ENCODE measurements at regions not wholly inside any gene's neighbourhood (a gene's known extent, or its start where the extent isn't known, plus 50 kb on each side); places are given as distances from the start of the nearest gene placed in this dataset.

DNA sequence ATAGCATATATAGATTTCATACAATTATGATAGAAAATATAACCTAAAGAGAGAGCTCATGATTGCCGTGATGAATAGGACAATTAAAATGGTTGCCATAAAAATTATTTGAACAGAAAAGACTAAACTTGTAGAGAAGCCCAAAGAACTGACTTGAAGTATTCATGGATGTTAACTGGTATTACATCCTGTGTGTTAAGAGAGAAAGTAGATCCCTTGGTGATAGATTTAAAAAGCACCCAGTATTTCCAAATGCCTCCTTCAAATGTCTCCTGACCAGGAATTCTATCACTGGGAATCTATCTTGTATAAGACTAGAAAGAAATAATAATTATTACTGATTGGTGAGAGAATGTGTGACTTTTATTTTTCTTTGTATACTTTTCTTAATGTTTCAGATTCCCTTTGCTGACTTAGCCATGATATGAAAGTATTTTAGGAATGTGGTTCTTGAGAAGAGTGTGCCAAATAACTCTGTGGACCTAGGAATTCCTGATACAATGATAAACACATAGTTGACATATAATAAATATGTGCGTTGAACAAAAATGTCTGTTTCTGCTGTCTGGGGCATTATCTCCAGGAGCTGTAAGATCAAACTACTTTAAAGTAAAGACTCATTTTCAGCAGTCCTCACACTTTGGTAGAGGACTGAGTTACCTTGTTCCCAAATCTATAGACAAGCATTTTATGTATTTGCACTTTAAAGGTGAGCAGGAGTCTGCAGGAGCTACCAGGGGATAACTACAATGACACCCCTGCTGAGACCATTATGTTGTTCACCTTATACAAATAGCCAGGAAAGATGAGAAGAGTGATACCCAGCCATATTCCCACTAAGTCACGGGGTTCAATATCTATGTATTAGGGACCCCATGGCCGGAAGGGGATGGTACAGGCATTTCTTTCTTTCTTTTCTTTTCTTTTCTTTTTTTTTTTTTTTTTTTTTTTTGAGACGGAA lies 211.1 kb upstream of the TLE4 start:
- Mint-ChIP-seq H3K27me3 (peaks cover 14% of the 10 kb centered on the region), H3K9me3 (no peaks in the 10 kb centered on the region), H3K27ac (no peak overlapping the region), H3K36me3 (no peaks in the 10 kb centered on the region), H3K4me1 (no peaks in the 10 kb centered on the region), H3K4me3 (no peak overlapping the region)

GRCh38 chr9:79362100-79363081 lies 209.4 kb upstream of the TLE4 start:
- Mint-ChIP-seq H3K4me1 (no peaks in the 10 kb centered on the region), H3K9me3 (no peaks in the 10 kb centered on the region), H3K36me3 (no peaks in the 10 kb centered on the region), H3K27me3 (peaks cover 14% of the 10 kb centered on the region), H3K4me3 (no peak overlapping the region), H3K27ac (no peak overlapping the region)

- Mint-ChIP-seq H3K36me3 (no peaks in the 10 kb centered on the region), H3K4me1 (no peaks in the 10 kb centered on the region), H3K9me3 (no peaks in the 10 kb centered on the region), H3K27ac (no peak overlapping the region), H3K4me3 (no peak overlapping the region), H3K27me3 (peaks cover 4% of the 10 kb centered on the region)
Observed at GRCh38 chr9:79369676-79370075, 202.1 kb upstream of the TLE4 start.

- H3K36me3 Mint-ChIP-seq, result no peaks in the 10 kb centered on the region
- H3K4me1 Mint-ChIP-seq, result no peaks in the 10 kb centered on the region
- peaks cover 4% of the 10 kb centered on the region for H3K27me3 Mint-ChIP-seq
- H3K27ac Mint-ChIP-seq, result no peak overlapping the region
- H3K4me3 Mint-ChIP-seq, result no peak overlapping the region
- H3K9me3 Mint-ChIP-seq, result peaks cover 3% of the 10 kb centered on the region
Observed at GRCh38 chr9:79371301-79371700, 200.5 kb upstream of the TLE4 start.

- H3K4me1 Mint-ChIP-seq, result no peaks in the 10 kb centered on the region
- peaks cover 4% of the 10 kb centered on the region for H3K27me3 Mint-ChIP-seq
- no peaks in the 10 kb centered on the region for H3K36me3 Mint-ChIP-seq
- no peak overlapping the region for H3K27ac Mint-ChIP-seq
- peaks cover 4% of the 10 kb centered on the region for H3K9me3 Mint-ChIP-seq
- no peak overlapping the region for H3K4me3 Mint-ChIP-seq
Observed at GRCh38 chr9:79371948-79372555, 199.7 kb upstream of the TLE4 start.

DNA sequence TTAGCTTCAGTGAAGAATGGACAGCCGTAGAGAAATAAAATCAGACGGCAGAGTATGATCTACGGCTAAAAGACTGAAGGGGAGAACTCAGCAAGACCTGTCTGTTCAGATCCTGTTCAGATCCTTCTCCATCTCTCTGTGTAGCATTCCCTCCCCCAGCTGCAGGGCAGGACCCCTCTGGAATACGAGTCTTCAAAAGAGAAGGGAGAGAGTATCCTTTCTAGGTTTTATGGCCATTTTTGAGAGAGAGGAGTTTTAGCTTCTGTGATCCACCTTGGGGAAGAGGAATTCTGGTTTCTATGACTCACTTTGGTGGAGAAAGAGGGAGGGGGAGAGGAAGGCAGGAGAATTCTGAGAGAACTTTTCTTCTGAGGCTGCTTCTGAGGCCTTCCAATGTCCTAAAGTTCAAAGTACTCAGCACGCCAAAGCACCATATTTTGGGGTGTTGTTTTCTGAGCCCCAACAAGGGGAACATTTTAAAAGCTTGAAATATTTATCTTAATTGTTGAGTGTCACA lies 194.4 kb upstream of the TLE4 start:
- H3K4me1 Mint-ChIP-seq, result no peaks in the 10 kb centered on the region
- H3K4me3 Mint-ChIP-seq, result no peak overlapping the region
- H3K27ac Mint-ChIP-seq, result no peak overlapping the region
- peaks cover 4% of the 10 kb centered on the region for H3K27me3 Mint-ChIP-seq
- H3K36me3 Mint-ChIP-seq, result no peaks in the 10 kb centered on the region
- peaks cover 10% of the 10 kb centered on the region for H3K9me3 Mint-ChIP-seq

- Mint-ChIP-seq H3K4me1 (no peaks in the 10 kb centered on the region), H3K9me3 (peaks cover 10% of the 10 kb centered on the region), H3K4me3 (no peak overlapping the region), H3K27me3 (peaks cover 4% of the 10 kb centered on the region), H3K27ac (no peak overlapping the region), H3K36me3 (no peaks in the 10 kb centered on the region)
Observed at GRCh38 chr9:79378107-79378506, 193.7 kb upstream of the TLE4 start.

GRCh38 chr9:79382044-79382443 lies 189.7 kb upstream of the TLE4 start:
- Mint-ChIP-seq H3K36me3 (no peaks in the 10 kb centered on the region), H3K4me3 (no peak overlapping the region), H3K27me3 (no peaks in the 10 kb centered on the region), H3K4me1 (no peaks in the 10 kb centered on the region), H3K9me3 (peaks cover 9% of the 10 kb centered on the region), H3K27ac (no peak overlapping the region)

- Mint-ChIP-seq H3K9me3 (peaks cover 9% of the 10 kb centered on the region), H3K36me3 (no peaks in the 10 kb centered on the region), H3K4me1 (no peaks in the 10 kb centered on the region), H3K27me3 (no peaks in the 10 kb centered on the region), H3K4me3 (no peak overlapping the region), H3K27ac (no peak overlapping the region)
Observed at GRCh38 chr9:79382458-79382857, 189.3 kb upstream of the TLE4 start.

GRCh38 chr9:79383096-79383495 lies 188.7 kb upstream of the TLE4 start:
- Mint-ChIP-seq H3K27ac (no peak overlapping the region), H3K27me3 (no peaks in the 10 kb centered on the region), H3K9me3 (peaks cover 9% of the 10 kb centered on the region), H3K4me3 (no peak overlapping the region), H3K36me3 (no peaks in the 10 kb centered on the region), H3K4me1 (no peaks in the 10 kb centered on the region)

DNA sequence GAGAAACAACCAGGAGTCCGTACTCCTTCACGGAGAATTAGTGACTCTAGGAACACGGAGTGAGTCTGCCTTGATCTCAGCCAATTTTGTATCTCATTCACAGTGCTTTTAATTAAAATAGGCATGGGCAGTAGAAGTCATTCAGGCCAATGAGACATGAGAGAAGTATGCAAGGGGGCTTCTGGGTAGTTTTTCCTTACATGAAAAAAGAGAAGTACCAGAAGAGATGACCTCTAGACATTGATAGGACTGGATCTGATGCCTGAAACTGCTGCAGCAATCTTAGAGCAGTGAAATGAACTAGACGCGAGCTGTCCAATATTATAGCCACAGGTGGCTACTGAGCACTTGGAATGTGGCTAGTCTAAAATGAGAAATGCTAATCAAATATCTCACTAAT lies 187.7 kb upstream of the TLE4 start:
- Mint-ChIP-seq H3K27me3 (no peaks in the 10 kb centered on the region), H3K4me3 (no peak overlapping the region), H3K9me3 (peaks cover 9% of the 10 kb centered on the region), H3K4me1 (no peaks in the 10 kb centered on the region), H3K27ac (no peak overlapping the region), H3K36me3 (no peaks in the 10 kb centered on the region)

DNA sequence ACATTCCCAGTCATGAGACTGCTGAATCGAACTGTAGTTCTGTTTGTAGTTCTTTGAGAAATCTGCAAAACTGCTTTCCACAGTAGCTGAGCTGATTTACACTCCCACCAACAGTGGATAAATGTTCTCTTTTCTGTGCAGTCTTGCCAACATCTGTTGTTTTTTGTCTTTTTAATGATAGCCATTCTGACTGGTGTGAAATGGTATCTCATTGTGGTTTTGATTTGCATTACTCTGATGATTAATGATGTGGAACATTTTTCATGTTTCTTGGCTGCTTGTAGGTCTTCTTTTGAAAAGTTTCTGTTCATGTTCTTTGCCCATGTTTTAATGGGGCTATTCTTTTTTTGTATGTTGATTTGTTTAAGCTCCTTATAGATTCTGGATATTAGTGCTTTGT lies 187.3 kb upstream of the TLE4 start:
- Mint-ChIP-seq H3K27me3 (no peaks in the 10 kb centered on the region), H3K27ac (no peak overlapping the region)

DNA sequence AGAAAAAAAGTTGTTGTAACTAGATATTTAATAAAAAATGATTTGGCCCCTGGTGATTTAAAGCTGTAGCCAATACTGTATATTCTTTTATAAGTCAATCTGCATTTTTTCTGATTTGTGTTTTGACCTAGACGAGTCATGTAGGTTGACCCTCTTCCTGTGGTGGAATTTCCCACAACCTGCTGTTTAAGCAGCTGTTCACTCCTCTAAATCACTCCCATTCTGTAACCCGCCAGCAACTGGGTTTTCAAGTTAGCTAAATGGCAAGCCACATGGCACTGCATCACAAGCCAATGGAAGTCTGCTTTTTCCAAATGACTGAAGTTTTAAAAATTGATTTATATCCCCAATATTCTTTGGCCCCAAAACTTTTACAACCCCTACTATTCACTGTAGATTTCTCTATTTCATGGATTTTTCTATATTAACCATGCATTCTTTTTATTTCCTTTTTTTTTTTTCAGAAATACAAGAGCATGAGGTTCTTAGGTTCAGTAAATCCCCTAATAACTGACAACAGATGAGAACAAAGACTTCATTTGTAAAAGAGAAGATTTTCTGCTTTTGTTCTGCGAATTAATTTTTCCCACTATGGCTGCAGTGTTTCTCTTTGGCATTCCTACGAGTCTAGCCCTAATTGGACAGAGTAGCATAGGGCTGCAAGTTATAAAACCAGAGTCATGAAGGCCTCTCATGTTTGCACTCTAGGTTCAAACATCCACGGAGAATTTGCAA lies 184.5 kb upstream of the TLE4 start:
- H3K4me3 Mint-ChIP-seq, result no peak overlapping the region
- peaks cover 4% of the 10 kb centered on the region for H3K9me3 Mint-ChIP-seq

More for the DNA sequence above, 187.3 kb upstream of the TLE4 start:
- no peak overlapping the region for H3K4me3 Mint-ChIP-seq
- no peaks in the 10 kb centered on the region for H3K4me1 Mint-ChIP-seq
- no peaks in the 10 kb centered on the region for H3K36me3 Mint-ChIP-seq
- peaks cover 9% of the 10 kb centered on the region for H3K9me3 Mint-ChIP-seq

GRCh38 chr9:79390077-79390698 lies 181.6 kb upstream of the TLE4 start:
- Mint-ChIP-seq H3K36me3 (no peaks in the 10 kb centered on the region), H3K27ac (no peak overlapping the region), H3K4me3 (no peak overlapping the region), H3K9me3 (no peaks in the 10 kb centered on the region), H3K4me1 (no peaks in the 10 kb centered on the region), H3K27me3 (peaks cover 2% of the 10 kb centered on the region)

More for the DNA sequence above, 184.5 kb upstream of the TLE4 start:
- H3K36me3 Mint-ChIP-seq, result no peaks in the 10 kb centered on the region
- H3K4me1 Mint-ChIP-seq, result no peaks in the 10 kb centered on the region
- no peak overlapping the region for H3K27ac Mint-ChIP-seq
- H3K27me3 Mint-ChIP-seq, result peaks cover 2% of the 10 kb centered on the region

All from activated naive CD4-positive, alpha-beta T cell treated with anti-CD3 and anti-CD28 coated beads, Interleukin-2, amount 50 U/mL, for 24 hours (primary cell).